ENCODE measurements at regions not wholly inside any gene's neighbourhood (a gene's known extent, or its start where the extent isn't known, plus 50 kb on each side); places are given as distances from the start of the nearest gene placed in this dataset.
A peak's percentile ranks its signal among the peaks of the same experiment; 100 is the strongest.

- intact Hi-C loops (cut with DNase I) = no loop called here
- DNase-seq (no peak), ATAC-seq (no peak)
These were observed 351.6 kb upstream of the B3GALT2 start for GRCh38 chr1:193538003-193538354.

- intact Hi-C loops (cut with DNase I) = no loop called here
- no peak for DNase-seq
- no peak for ATAC-seq
These were observed 351.0 kb upstream of the B3GALT2 start for GRCh38 chr1:193537266-193538002.

DNA sequence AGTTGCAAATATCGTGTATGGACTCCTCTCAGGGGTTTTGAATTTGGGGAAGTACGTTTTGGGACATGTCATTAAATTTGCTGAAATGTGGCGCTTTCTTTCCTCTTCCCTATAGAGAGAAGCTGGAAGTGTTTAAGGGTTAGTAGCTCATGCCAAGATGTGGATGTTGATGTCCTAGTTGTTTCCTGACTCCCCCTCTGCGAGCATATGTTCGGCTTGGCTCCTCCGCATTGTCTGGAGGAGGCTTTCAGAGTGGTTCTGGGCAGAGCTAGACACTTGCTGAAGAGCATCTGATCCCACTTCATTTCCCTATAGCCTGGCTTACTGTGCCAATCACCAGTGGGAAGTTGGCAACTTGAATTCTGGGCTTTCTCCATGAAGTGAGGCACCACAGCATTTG is 347.4 kb upstream of the B3GALT2 start:
- ATAC-seq (no peak), DNase-seq (no peak)
- intact Hi-C loops (cut with DNase I) = no loop called here

- intact Hi-C loops (cut with DNase I) = no loop called here
- no peak for ATAC-seq
- DNase-seq = no peak
These were observed 339.7 kb upstream of the B3GALT2 start for GRCh38 chr1:193525917-193526710.

DNA sequence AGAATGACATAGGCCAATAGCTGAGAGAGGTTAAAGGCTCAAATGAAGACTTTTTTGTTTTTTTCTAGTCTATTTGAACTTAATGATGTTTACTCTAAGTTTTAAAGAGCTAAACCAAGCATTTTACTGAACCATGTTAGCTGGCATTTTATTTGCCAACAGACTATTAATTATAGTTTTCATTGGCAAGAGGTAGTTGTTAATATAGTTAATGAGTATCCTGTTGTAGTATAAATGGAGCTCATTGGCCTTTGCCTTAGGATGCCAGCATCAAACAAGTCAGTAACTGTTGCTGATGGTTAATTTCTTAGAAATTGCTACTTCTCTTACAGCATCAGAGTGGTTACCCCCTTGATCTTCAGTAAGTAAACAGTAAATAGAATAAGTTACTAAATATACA is 339.0 kb upstream of the B3GALT2 start:
- intact Hi-C loops (cut with DNase I) = no loop called here

DNA sequence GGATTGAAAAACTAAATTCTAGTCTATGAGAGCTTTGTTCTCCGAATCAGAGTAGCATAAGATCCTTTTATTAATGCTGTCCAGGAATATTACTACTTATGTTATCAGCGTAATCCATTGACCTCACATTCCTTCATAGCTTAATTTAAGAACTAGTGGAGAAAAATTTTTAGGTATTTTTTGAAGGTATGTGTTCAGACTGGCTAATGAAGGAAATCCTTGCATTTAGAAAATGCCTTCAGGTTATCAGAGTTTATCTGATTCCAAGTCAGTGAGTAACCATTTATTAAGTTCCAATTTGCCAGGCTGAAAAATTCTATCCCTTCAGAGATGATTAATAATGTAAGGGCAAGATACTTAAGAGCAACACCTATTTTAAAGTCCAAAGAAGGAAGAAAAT is 338.2 kb upstream of the B3GALT2 start:
- ATAC-seq (no peak), DNase-seq (no peak)
- intact Hi-C loops (cut with DNase I) = no loop called here

More for the DNA sequence above, 339.0 kb upstream of the B3GALT2 start:
- ATAC-seq (no peak), DNase-seq (no peak)

DNA sequence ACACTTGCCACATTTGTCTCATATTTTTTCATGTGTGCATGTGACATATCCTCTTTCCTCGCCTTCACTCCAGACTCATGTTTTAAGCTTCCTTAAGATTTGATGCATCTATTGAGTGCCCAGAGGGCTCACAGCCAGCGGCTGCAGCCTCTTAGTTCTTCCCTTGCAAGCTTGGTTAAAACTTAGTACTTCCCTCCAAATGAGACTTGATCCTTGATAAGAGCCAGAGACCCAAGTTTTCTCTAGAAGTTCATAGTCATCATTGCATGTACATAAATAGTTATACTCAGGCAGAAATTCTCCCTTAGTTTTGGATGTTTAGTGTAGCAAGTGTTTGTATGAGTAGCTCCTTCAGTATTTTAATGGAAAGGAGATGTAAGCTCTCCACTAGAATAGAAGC is 337.6 kb upstream of the B3GALT2 start:
- intact Hi-C loops (cut with DNase I) = no loop called here
- ATAC-seq = no peak

DNA sequence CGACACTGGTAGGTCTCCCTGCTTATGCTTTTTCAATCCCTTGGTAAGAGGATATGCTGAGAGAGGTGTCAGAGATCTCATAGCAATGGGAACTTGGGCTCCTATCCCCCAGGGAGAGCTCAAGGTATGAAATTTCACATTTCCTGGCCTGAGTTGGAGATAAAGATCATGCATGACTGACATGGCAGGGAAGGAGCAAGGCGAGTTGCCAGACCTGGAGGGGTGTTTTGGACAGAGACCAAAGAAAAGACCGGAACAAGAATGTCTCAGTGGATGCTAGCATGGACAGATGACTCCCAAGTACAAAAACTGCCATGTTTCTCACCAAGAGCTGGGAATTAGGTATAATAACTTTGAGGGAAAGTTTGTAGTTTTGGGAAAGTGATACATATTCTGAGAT is 334.1 kb upstream of the B3GALT2 start:
- ATAC-seq (no peak), DNase-seq (no peak)
- intact Hi-C loops (cut with DNase I) = no loop called here

More for the DNA sequence above, 337.6 kb upstream of the B3GALT2 start:
- DNase-seq = no peak

GRCh38 chr1:193519922-193520321 is 333.5 kb upstream of the B3GALT2 start:
- no peak for ATAC-seq
- DNase-seq = no peak
- intact Hi-C loops (cut with DNase I) = no loop called here

GRCh38 chr1:193516755-193517388 is 330.5 kb upstream of the B3GALT2 start:
- DNase-seq (no peak), ATAC-seq (no peak)
- intact Hi-C loops (cut with DNase I) = no loop called here

DNA sequence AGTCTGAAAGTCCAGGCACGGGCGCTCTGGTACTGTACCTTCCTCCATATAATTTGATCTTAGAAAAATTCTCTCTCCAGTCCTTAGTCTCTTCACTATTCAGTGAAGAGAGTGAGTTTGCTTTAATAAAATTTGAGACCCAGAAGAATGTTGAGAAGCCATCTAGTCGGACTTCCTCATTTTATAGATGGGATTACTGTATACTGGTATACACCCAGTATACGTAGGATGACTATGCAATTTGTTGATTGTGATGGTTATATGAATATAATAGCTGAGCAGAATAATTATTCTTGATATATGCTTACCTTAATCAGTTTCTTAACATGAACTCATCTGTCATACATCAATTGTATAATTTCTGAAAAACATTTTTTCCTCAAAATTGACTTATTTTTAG is 328.0 kb upstream of the B3GALT2 start:
- intact Hi-C loops (cut with DNase I) = no loop called here
- ATAC-seq = no peak
- DNase-seq = no peak

GRCh38 chr1:193513032-193513431 is 326.6 kb upstream of the B3GALT2 start:
- intact Hi-C loops (cut with DNase I) = no loop called here
- no peak for ATAC-seq

GRCh38 chr1:193504920-193505319 is 318.5 kb upstream of the B3GALT2 start:
- intact Hi-C loops (cut with DNase I) = no loop called here
- no peak for ATAC-seq
- no peak for DNase-seq

More at GRCh38 chr1:193513032-193513431, 326.6 kb upstream of the B3GALT2 start:
- DNase-seq = no peak

DNA sequence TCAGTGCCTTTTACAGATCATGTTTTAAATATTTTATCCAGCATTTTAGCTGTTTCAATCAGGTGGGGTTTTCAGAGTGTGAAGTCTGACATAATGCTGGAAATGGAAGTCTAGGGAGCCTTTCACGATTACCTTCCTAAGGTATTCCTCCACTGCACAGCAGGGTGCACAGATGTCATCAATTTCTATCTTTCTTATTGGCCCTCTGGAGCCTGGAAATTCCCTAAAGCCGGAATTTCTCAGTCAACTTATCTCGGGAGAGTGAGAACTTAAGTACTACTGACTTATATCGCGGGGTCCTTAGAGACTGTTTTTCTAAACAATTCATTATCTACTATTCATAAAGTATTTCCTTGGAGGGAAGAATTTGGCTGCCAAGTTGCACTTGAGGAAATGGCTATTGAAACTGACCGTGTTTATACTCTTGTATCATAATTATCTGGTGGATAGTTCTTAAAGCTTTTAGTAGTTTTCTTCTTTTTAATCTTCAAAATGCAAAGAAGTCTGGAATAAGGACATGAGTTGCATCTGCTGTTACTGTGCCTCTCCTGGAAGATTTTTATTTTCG is 311.8 kb upstream of the B3GALT2 start:
- ATAC-seq (no peak), DNase-seq (no peak)
- intact Hi-C loops (cut with DNase I) = no loop called here

GRCh38 chr1:193494368-193494767 is 308.0 kb upstream of the B3GALT2 start:
- intact Hi-C loops (cut with DNase I) = no loop called here
- no peak for ATAC-seq
- DNase-seq = no peak

- DNase-seq (no peak), ATAC-seq (no peak)
- intact Hi-C loops (cut with DNase I) = no loop called here
These were observed 302.8 kb upstream of the B3GALT2 start for GRCh38 chr1:193489191-193489590.

DNA sequence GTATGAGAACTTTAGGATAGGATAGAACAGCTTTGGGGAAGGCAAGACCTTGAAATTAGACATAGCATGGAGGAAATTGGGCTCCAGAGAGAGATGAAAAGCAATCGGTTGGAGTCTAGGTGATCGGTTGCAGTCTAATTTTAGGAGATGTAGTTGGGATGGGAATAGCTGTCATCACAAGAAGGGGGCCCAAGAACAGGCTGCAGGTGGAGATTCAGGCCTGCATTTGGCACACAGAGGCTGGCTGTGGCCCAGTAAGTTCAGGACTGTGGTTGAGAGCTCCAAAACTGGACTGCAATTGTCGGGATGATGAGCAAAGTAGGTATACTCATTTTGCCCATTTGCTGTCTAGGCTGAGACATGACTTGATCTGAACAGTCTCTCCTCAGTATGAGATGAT is 301.3 kb upstream of the B3GALT2 start:
- ATAC-seq (peak in 1 of 2 donors; percentile 30), DNase-seq (no peak)
- intact Hi-C loops (cut with DNase I) = no loop called here

GRCh38 chr1:193486671-193487229 is 300.3 kb upstream of the B3GALT2 start:
- peak in 1 of 2 donors; percentile 63 for ATAC-seq
- no peak for DNase-seq
- intact Hi-C loops (cut with DNase I) = no loop called here

- DNase-seq = no peak
- intact Hi-C loops (cut with DNase I) = no loop called here
- peak; percentile 26 to 44 for ATAC-seq
These were observed 294.3 kb upstream of the B3GALT2 start for GRCh38 chr1:193480755-193481154.

DNA sequence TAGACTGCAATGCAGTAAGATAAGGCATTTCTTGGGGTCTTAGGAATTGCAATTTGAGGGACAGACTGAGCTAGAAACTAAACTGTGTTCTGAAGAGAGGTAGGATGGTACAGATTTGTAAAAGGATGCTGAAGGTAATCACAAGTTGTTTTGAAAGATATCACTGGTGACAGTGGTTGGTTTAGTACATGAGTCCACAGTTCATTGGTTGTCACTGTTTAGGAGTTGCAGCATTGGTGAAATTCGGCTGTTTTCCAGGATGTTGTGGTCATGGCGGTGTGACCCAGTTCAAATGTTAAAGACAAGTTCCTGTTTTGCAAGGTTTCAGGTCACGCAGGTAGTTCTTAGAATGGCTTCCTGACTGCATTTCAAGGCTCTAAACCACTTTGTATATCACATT is 292.8 kb upstream of the B3GALT2 start:
- intact Hi-C loops (cut with DNase I) = no loop called here
- ATAC-seq = peak; percentile 22 to 57
- DNase-seq = no peak

Measured in left cardiac atrium (tissue), 4 donors.